Heart left ventricle (tissue), 13 donors: ENCODE measurements at regions not wholly inside any gene's neighbourhood (a gene's known extent, or its start where the extent isn't known, plus 50 kb on each side); places are given as distances from the start of the nearest gene placed in this dataset.

Experiments used
- CTCF ChIP-seq, 12 donors: fragments of 200-600 bp; sonication (generic) in 4 of 12; IDR thresholded peaks; one replicate each; pipeline versions ENCODE4 v1.5.0 to v1.8.0; 2018 to 2022; ENCODE audit warnings: antibody characterized with exemption in 12 of 12, mild to moderate bottlenecking in 5 of 12
- POLR2A ChIP-seq, 2 donors: fragments of 450-650 bp; IDR thresholded peaks; one replicate each; pipeline ENCODE4 v1.6.1; 2017; ENCODE audit warnings: antibody characterized with exemption in 2 of 2, mild to moderate bottlenecking in 2 of 2, moderate library complexity in 2 of 2
- donor health status: ischemic (EF 13 %, LVEDD 7.1; RV severe dilation, severe dysfunction).
- donor health status: DM: no; HTN: yes; CAD: no.
- donor health status: DM: no; HTN: no; CAD: no.
- donor health status: ischemic (EF 25% LVEDD 6.9; RV normal size, moderate dysfunction).
- donor health status: ischemic (EF 25% LVEDD 5.7; RV mildly dilated, moderate dysfunction).
- donor health status: ischemic (EF 35%, LVEDD 5.7; RV mildly dilated, moderate dysfunction).
- donor health status: nonischemic (EF 11% LVEDD 7.7; RV severe dilation, severe dysfunction).
- donor health status: DM: yes; HTN: yes; CAD: no.
- donor health status: PGD.
- donor health status: ischemic (EF 29% LVEDD 5.4; RV normal size, mild dysfunction).
- donor health status: nonischemic (EF 23%, LVEDD 6.1; RV moderate dilation, normal function).

GRCh38 chr19:30638889-30639288, 266.7 kb downstream of the ZNF536 start:
- TF ChIP-seq CTCF (IDR thresholded peaks at IDR 0.05) (no peak), POLR2A (IDR thresholded peaks at IDR 0.05) (no peak)
